BJ (cell line): ENCODE measurements at regions not wholly inside any gene's neighbourhood (a gene's known extent, or its start where the extent isn't known, plus 50 kb on each side); places are given as distances from the start of the nearest gene placed in this dataset.
A peak's percentile ranks its signal among the peaks of the same experiment; 100 is the strongest.

Experiments
- CTCF ChIA-PET: fragments of 350-600 bp; formaldehyde crosslinking; extraction: SDS; loops from one replicate; lab custom pipeline; 2021; ENCODE audit warnings: antibody characterized with exemption, inconsistent platforms; lab: Yijun Ruan, JAX
- POLR2A ChIA-PET: fragments of 300-600 bp; sonication (Branson Sonifier 250); formaldehyde crosslinking; extraction: SDS; loops from one replicate; lab custom pipeline; 2021; ENCODE audit warnings: antibody characterized with exemption; lab: Charles Lee
- DNase-seq: peaks from one replicate; pipeline ENCODE4 v3.0.0-alpha.2; 2011; ENCODE audit warnings: low read depth
- H3K27me3 ChIP-seq: 2 replicates; pipeline ENCODE4 v1.6.0; 2011; ENCODE audit warnings: low read length; ENCODE audit not compliant: control insufficient read depth, insufficient read depth
- H3K36me3 ChIP-seq: 2 replicates; pipeline ENCODE4 v1.5.1; 2011; ENCODE audit warnings: low read length; ENCODE audit not compliant: control insufficient read depth, insufficient read depth
- H3K4me3 ChIP-seq: 2 replicates; pipeline ENCODE4 v1.5.1; 2011; ENCODE audit warnings: low read depth, mild to moderate bottlenecking, control low read depth, low read length
- CTCF ChIP-seq: IDR thresholded peaks from 2 replicates; pipeline ENCODE4 v1.5.1; 2011; ENCODE audit warnings: low read depth, mild to moderate bottlenecking, control low read depth, inconsistent platforms, low read length, moderate library complexity; ENCODE audit not compliant: insufficient read depth

- no peak for DNase-seq
- CTCF ChIA-PET = interaction anchor here (1.0 to 1.4 kb wide), 3 partner anchors 13 to 110 kb away, joined by 3 read pairs; no protein-coding TSS in a partner anchor
- Histone ChIP-seq H3K36me3 (no peaks in the 10 kb centered on the region), H3K4me3 (no peak overlapping the region), H3K27me3 (no peaks in the 10 kb centered on the region)
- TF ChIP-seq CTCF = no peak
- POLR2A ChIA-PET = no interaction called here
Measured at GRCh38 chr5:169411786-169412430, 111.0 kb upstream of the SLIT3 start.

- POLR2A ChIA-PET = no interaction called here
- Histone ChIP-seq H3K36me3 (no peaks in the 10 kb centered on the region), H3K4me3 (no peak overlapping the region), H3K27me3 (no peaks in the 10 kb centered on the region)
- no peak for TF ChIP-seq CTCF
- CTCF ChIA-PET = interaction anchor here (1.0 to 1.1 kb wide), 2 partner anchors 12 to 24 kb away, joined by 3 read pairs; no protein-coding TSS in a partner anchor
- no peak for DNase-seq
Measured at GRCh38 chr5:169410996-169411783, 110.3 kb upstream of the SLIT3 start.

- no peaks in the 10 kb centered on the region for H3K36me3 ChIP-seq
- POLR2A ChIA-PET = no interaction called here
- DNase-seq = peak; percentile 42
- TF ChIP-seq CTCF = no peak
- CTCF ChIA-PET = interaction anchor here (0.6 kb wide), 1 partner anchor 236 kb away, joined by 3 read pairs; no protein-coding TSS in a partner anchor
- H3K4me3 ChIP-seq = no peak overlapping the region
- no peaks in the 10 kb centered on the region for H3K27me3 ChIP-seq
Measured at GRCh38 chr5:169408731-169409130, 107.8 kb upstream of the SLIT3 start.

- ChIA-PET POLR2A (no interaction called here), CTCF (no interaction called here)
- no peak for TF ChIP-seq CTCF
- Histone ChIP-seq H3K4me3 (no peak overlapping the region), H3K27me3 (no peaks in the 10 kb centered on the region), H3K36me3 (no peaks in the 10 kb centered on the region)
- DNase-seq = no peak
Measured at GRCh38 chr5:169408171-169408570, 107.2 kb upstream of the SLIT3 start.

- TF ChIP-seq CTCF = no peak
- no peak for DNase-seq
- H3K4me3 ChIP-seq = no peak overlapping the region
- no peaks in the 10 kb centered on the region for H3K36me3 ChIP-seq
- ChIA-PET POLR2A (no interaction called here), CTCF (no interaction called here)
- no peaks in the 10 kb centered on the region for H3K27me3 ChIP-seq
Measured at GRCh38 chr5:169404223-169404622, 103.3 kb upstream of the SLIT3 start.
